Upper lobe of left lung (tissue), 4 donors: ENCODE measurements at regions not wholly inside any gene's neighbourhood (a gene's known extent, or its start where the extent isn't known, plus 50 kb on each side); places are given as distances from the start of the nearest gene placed in this dataset.

Experiments used
- EP300 ChIP-seq, 4 donors: sonication (generic); formaldehyde crosslinking; IDR thresholded peaks; one replicate each; pipeline ENCODE4 v1.5.1; 2017; ENCODE audit warnings: antibody characterized with exemption in 4 of 4, control low read depth in 2 of 4
- POLR2A ChIP-seq, 4 donors: fragments of 450-650 bp; IDR thresholded peaks; one replicate each; pipeline ENCODE4 v1.5.1; 2016 to 2017; ENCODE audit warnings: antibody characterized with exemption in 4 of 4, mild to moderate bottlenecking in 2 of 4
- POLR2AphosphoS5 ChIP-seq, 2 donors: sonication (generic); formaldehyde crosslinking; IDR thresholded peaks; one replicate each; pipeline ENCODE4 v1.5.1; 2017; ENCODE audit warnings: antibody characterized with exemption in 2 of 2
- TF ChIP-seq, protein P1 (sequence below), 6 experiments: fragments of 450-650 bp in 4 of 6; fragments of 200-600 bp in 2 of 6; sonication (generic) in 2 of 6; IDR thresholded peaks; one replicate each; pipeline ENCODE4 v1.5.1; 2016 to 2019; ENCODE audit warnings: antibody characterized with exemption in 6 of 6

DNA sequence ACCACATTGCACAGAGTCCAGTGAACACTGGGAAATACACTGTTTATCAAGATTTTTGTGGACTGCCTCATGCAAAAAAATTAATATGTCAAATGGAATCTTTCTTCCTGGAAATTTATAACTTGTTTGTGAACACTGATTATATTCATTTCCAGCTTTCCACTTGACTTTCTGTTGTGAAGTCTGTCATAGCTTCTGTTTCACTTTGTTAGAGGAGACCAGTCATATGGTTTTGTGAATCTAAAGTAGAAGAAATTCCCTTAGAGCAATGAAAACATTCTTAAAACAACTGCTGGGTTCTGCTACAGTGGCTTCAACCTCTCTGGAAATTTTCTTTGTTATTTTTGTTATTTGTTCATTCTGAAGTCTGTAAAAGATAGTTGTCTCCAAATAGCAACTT lies 349.5 kb upstream of the NFE2L3 start:
- TF ChIP-seq, protein P1, sequence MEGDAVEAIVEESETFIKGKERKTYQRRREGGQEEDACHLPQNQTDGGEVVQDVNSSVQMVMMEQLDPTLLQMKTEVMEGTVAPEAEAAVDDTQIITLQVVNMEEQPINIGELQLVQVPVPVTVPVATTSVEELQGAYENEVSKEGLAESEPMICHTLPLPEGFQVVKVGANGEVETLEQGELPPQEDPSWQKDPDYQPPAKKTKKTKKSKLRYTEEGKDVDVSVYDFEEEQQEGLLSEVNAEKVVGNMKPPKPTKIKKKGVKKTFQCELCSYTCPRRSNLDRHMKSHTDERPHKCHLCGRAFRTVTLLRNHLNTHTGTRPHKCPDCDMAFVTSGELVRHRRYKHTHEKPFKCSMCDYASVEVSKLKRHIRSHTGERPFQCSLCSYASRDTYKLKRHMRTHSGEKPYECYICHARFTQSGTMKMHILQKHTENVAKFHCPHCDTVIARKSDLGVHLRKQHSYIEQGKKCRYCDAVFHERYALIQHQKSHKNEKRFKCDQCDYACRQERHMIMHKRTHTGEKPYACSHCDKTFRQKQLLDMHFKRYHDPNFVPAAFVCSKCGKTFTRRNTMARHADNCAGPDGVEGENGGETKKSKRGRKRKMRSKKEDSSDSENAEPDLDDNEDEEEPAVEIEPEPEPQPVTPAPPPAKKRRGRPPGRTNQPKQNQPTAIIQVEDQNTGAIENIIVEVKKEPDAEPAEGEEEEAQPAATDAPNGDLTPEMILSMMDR (IDR thresholded peaks at IDR 0.05), result no peak
- TF ChIP-seq EP300 (IDR thresholded peaks at IDR 0.05) (no peak), POLR2AphosphoS5 (IDR thresholded peaks at IDR 0.05) (no peak), POLR2A (IDR thresholded peaks at IDR 0.05) (no peak)
